Fibroblast of pulmonary artery (primary cell): ENCODE measurements at regions not wholly inside any gene's neighbourhood (a gene's known extent, or its start where the extent isn't known, plus 50 kb on each side); places are given as distances from the start of the nearest gene placed in this dataset.

Experiments
- DNase-seq: peaks from one replicate; pipeline ENCODE4 v3.0.0-alpha.2; 2010; ENCODE audit warnings: low read depth
- H3K4me3 ChIP-seq: replicated peaks from 2 replicates; pipeline ENCODE4 v1.5.1; 2011; ENCODE audit warnings: low read depth, mild to moderate bottlenecking, control low read depth, low read length, moderate library complexity
- TF ChIP-seq, protein P1 (sequence below): IDR thresholded peaks from 2 replicates; pipeline ENCODE4 v1.5.1; 2011; ENCODE audit warnings: mild to moderate bottlenecking, control low read depth, low read length, inconsistent platforms; ENCODE audit errors: missing control alignments

DNA sequence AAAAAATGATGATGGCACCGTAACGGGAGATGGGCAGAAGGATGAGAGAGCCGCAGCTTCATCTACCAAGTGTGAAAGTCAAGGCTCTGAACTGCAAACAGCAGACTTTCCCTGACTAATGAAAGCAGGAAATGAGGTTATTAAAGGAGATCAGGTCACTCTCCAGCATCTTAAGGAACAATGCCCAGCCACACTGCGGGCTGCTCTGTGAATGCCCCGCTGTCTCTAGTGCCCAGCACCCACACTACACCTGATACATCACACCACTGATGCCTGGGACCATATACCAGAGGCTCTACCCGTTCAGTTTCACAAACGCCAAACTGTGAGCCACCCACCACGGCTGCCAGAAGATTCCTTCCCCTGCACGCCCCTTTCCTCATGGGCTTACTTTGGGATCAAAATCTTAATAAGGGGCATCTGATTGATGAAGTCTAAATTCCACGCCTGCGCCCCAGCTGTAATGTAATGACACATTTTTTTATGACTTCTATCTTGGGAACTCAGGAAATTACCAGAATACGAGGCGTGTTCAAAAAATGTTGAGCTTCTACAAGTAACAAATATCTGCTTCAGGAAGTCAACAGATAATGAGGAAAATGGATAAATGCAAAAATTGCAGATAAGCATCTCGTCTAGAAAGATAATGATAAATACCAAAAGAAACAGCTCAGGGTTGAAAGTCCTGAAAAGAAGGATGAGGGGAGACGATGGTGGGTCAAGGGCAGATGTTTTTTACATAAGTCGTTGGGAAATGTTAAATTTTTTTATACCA is 72.0 kb downstream of the MIS18A start:
- H3K4me3 ChIP-seq = no peak overlapping the region
- DNase-seq = no peak
- TF ChIP-seq, protein P1, sequence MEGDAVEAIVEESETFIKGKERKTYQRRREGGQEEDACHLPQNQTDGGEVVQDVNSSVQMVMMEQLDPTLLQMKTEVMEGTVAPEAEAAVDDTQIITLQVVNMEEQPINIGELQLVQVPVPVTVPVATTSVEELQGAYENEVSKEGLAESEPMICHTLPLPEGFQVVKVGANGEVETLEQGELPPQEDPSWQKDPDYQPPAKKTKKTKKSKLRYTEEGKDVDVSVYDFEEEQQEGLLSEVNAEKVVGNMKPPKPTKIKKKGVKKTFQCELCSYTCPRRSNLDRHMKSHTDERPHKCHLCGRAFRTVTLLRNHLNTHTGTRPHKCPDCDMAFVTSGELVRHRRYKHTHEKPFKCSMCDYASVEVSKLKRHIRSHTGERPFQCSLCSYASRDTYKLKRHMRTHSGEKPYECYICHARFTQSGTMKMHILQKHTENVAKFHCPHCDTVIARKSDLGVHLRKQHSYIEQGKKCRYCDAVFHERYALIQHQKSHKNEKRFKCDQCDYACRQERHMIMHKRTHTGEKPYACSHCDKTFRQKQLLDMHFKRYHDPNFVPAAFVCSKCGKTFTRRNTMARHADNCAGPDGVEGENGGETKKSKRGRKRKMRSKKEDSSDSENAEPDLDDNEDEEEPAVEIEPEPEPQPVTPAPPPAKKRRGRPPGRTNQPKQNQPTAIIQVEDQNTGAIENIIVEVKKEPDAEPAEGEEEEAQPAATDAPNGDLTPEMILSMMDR = no peak

DNA sequence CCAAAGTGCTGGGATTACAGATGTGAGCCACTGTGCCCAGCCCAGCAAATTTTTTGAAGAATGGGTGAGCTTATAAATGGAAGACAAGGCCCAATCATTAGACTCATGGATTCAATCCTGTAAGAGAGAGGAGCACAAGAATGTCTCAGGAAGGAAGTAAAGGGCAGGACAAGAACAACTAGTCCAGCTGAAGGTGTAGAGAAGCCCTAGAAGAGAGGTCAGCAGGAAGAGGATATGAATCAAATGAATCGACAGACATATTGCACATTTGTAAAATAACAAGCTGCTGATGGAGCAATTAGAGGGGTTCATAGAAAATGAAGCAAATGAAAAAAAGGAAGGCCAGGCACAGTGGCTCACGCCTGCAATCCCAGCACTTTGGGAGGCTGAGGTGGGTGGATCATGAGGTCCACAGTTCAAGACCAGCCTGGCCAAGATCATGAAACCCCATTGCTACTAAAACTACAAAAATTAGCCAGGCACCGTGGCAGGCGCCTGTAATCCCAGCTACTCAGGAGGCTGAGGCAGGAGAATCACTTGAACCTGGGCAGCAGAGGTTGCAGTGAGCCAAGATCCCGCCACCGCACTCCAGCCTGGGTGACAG is 74.9 kb downstream of the MIS18A start:
- TF ChIP-seq, protein P1 = no peak
- DNase-seq = no peak

DNA sequence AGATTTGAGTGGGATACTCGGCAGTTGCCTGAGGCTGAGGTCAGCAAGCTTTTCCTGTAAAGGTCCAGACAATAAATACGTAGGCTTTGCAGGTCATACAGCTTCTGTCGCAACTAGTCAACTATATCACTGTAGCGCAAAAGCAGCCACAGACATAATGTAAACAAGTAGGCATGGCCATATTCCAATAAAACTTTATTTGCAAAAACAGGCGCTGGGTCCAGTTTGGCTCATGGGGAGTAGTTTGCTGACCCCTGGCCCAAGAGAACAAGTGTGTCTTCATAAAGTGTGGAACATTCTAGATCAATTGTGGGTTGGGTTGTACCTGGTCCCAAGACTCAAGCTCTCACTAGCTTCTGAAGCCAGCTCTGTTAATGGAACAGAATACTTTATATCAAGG is 78.8 kb downstream of the MIS18A start:
- TF ChIP-seq, protein P1 = no peak
- H3K4me3 ChIP-seq = no peak overlapping the region
- no peak for DNase-seq

More for the DNA sequence above, 74.9 kb downstream of the MIS18A start:
- H3K4me3 ChIP-seq = no peak overlapping the region

- TF ChIP-seq, protein P1 = no peak
- H3K4me3 ChIP-seq = no peak overlapping the region
- no peak for DNase-seq
Measured at GRCh38 chr21:32198384-32198783, 80.5 kb downstream of the MIS18A start.

- H3K4me3 ChIP-seq = no peak overlapping the region
- no peak for DNase-seq
- TF ChIP-seq, protein P1 = no peak
Measured at GRCh38 chr21:32197896-32198295, 81.0 kb downstream of the MIS18A start.

DNA sequence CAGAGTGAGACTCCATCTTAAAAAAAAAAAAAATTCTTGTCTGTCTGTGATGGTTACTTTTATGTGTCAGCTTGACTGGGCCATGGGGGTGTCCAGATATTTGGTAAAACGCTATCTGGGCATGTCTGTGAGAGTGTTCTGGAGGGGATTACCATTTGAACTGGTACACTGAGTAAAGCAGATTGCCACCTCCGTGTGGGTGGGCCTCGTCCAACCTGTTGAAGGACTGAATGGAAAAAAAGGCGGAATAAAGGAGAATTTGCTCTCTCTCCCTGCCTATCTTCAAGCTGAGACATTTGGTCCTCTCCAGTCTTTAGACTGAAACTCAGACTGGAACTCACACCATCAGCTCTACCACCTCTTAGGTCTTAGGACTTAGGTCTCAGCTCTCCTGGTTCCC is 82.8 kb downstream of the MIS18A start:
- no peak overlapping the region for H3K4me3 ChIP-seq
- TF ChIP-seq, protein P1 = no peak
- DNase-seq = no peak
